IMR-90 (cell line): ENCODE measurements at regions not wholly inside any gene's neighbourhood (a gene's known extent, or its start where the extent isn't known, plus 50 kb on each side); places are given as distances from the start of the nearest gene placed in this dataset.

Experiments
- ATAC-seq: fragments of 200-7000 bp; cut with Tn5 transposase; 2 replicates; pipeline ENCODE4 v1.9.1; 2020; ENCODE audit warnings: low read depth, mild to moderate bottlenecking, moderate library complexity
- BruUV-seq: library from RNA; stranded (reverse); fragments of 400-500 nt; replicated peaks from 2 replicates; lab custom pipeline; 2021; lab: Mats Ljungman, UMichigan
- CTCF ChIA-PET: fragments of 300-600 bp; formaldehyde crosslinking; extraction: SDS; loops from one replicate; lab custom pipeline; 2021; ENCODE audit warnings: antibody characterized with exemption; lab: Yijun Ruan, JAX
- POLR2A ChIA-PET: fragments of 300-600 bp; sonication (Branson Sonifier 250); formaldehyde crosslinking; loops from one replicate; lab custom pipeline; 2022; ENCODE audit warnings: antibody characterized with exemption; ENCODE audit not compliant: unreplicated experiment; lab: Charles Lee
- DNase-seq: peaks from one replicate; pipeline ENCODE4 v3.0.0; 2013
- H2AFZ ChIP-seq: replicated peaks from 2 replicates; pipeline ENCODE3; 2013; ENCODE audit warnings: low read length, mild to moderate bottlenecking; ENCODE audit not compliant: poor library complexity
- H2AK5ac ChIP-seq: 2 replicates; pipeline ENCODE4 v1.6.1; 2013; ENCODE audit warnings: low read depth, low read length, inconsistent platforms
- H2AK9ac ChIP-seq: replicated peaks from 2 replicates; pipeline ENCODE3; 2013; ENCODE audit warnings: mild to moderate bottlenecking, low read depth, low read length, moderate library complexity; ENCODE audit not compliant: poor library complexity
- H2BK120ac ChIP-seq: 2 replicates; pipeline ENCODE4 v1.6.1; 2013; ENCODE audit warnings: low read depth, low read length, inconsistent platforms
- H2BK15ac ChIP-seq: 3 replicates; pipeline ENCODE4 v1.6.1; 2013; ENCODE audit warnings: low read depth, low read length, inconsistent platforms
- H2BK20ac ChIP-seq: 2 replicates; pipeline ENCODE4 v1.6.1; 2013; ENCODE audit warnings: low read depth, mild to moderate bottlenecking, inconsistent platforms, low read length, moderate library complexity
- H2BK5ac ChIP-seq: 2 replicates; pipeline ENCODE4 v1.6.1; 2013; ENCODE audit warnings: mild to moderate bottlenecking, low read depth, low read length, inconsistent platforms; ENCODE audit not compliant: poor library complexity, severe bottlenecking
- H3K14ac ChIP-seq: replicated peaks from 2 replicates; pipeline ENCODE4 v1.6.1; 2013; ENCODE audit warnings: low read depth, low read length, inconsistent platforms
- H3K18ac ChIP-seq: 2 replicates; pipeline ENCODE4 v1.6.1; 2013; ENCODE audit warnings: low read depth, low read length, control low read depth
- H3K23ac ChIP-seq: 2 replicates; pipeline ENCODE4 v1.6.1; 2013; ENCODE audit warnings: low read depth, low read length, inconsistent platforms
- H3K27ac ChIP-seq: 2 replicates; pipeline ENCODE4 v1.5.1; 2013; ENCODE audit warnings: mild to moderate bottlenecking, control low read depth, low read length; ENCODE audit not compliant: insufficient read depth
- H3K27me3 ChIP-seq: 2 replicates; pipeline ENCODE4 v1.6.1; 2013; ENCODE audit warnings: low read length; ENCODE audit not compliant: control insufficient read depth, insufficient read depth
- H3K36me3 ChIP-seq: 2 replicates; pipeline ENCODE4 v1.6.1; 2013; ENCODE audit warnings: low read length, mixed read lengths; ENCODE audit not compliant: control insufficient read depth, insufficient read depth
- H3K4ac ChIP-seq: 2 replicates; pipeline ENCODE4 v1.6.1; 2013; ENCODE audit warnings: low read depth, low read length, inconsistent platforms
- H3K4me1 ChIP-seq: 2 replicates; pipeline ENCODE4 v1.6.1; 2013; ENCODE audit warnings: low read length, mixed read lengths; ENCODE audit not compliant: control insufficient read depth, insufficient read depth
- H3K4me2 ChIP-seq: 2 replicates; pipeline ENCODE4 v1.6.1; 2013; ENCODE audit warnings: low read depth, mild to moderate bottlenecking, control low read depth, low read length, moderate library complexity
- H3K4me3 ChIP-seq: 2 replicates; pipeline ENCODE4 v1.5.1; 2013; ENCODE audit warnings: low read depth, mild to moderate bottlenecking, control low read depth, low read length, moderate library complexity; ENCODE audit not compliant: insufficient read depth
- H3K56ac ChIP-seq: 2 replicates; pipeline ENCODE4 v1.6.1; 2013; ENCODE audit warnings: low read length, inconsistent platforms; ENCODE audit not compliant: insufficient read depth; ENCODE audit errors: extremely low read depth
- H3K79me1 ChIP-seq, 2 experiments: 2 replicates each; pipeline ENCODE4 v1.6.1; 2013; ENCODE audit warnings: low read length in 2 of 2, inconsistent platforms in 1 of 2, low read depth in 1 of 2
- H3K9ac ChIP-seq: 2 replicates; pipeline ENCODE4 v1.6.1; 2013; ENCODE audit warnings: low read depth, low read length, control low read depth
- H3K9me1 ChIP-seq: 2 replicates; pipeline ENCODE4 v1.6.1; 2013; ENCODE audit warnings: low read length, inconsistent platforms; ENCODE audit not compliant: insufficient read depth
- H3K9me3 ChIP-seq: 2 replicates; pipeline ENCODE4 v1.6.1; 2013; ENCODE audit warnings: low read length; ENCODE audit not compliant: control insufficient read depth, insufficient read depth
- H4K20me1 ChIP-seq: 2 replicates; pipeline ENCODE4 v1.6.1; 2013; ENCODE audit warnings: low read length, inconsistent platforms; ENCODE audit not compliant: insufficient read depth
- H4K5ac ChIP-seq: 2 replicates; pipeline ENCODE4 v1.6.1; 2013; ENCODE audit warnings: mild to moderate bottlenecking, low read depth, low read length, control low read depth
- H4K8ac ChIP-seq, 2 experiments: 2 replicates each; pipeline ENCODE4 v1.6.1; 2013; ENCODE audit warnings: low read depth in 2 of 2, low read length in 2 of 2, control low read depth in 1 of 2, inconsistent platforms in 1 of 2
- H4K91ac ChIP-seq: 2 replicates; pipeline ENCODE4 v1.6.1; 2013; ENCODE audit warnings: low read depth, low read length, inconsistent platforms; ENCODE audit not compliant: insufficient read depth
- BHLHE40 ChIP-seq: fragments of 150-350 bp; IDR thresholded peaks from 2 replicates; pipeline ENCODE4 v1.6.1; 2016; ENCODE audit warnings: mild to moderate bottlenecking, low read depth, low read length
- CEBPB ChIP-seq: IDR thresholded peaks from 2 replicates; pipeline ENCODE4 v1.6.1; 2012; ENCODE audit warnings: low read depth, low read length, improper control_type of control experiment
- CHD1 ChIP-seq: IDR thresholded peaks from 2 replicates; pipeline ENCODE4 v1.6.1; 2012; ENCODE audit warnings: low read depth, low read length, improper control_type of control experiment
- FOS ChIP-seq: fragments of 150-350 bp; IDR thresholded peaks from 2 replicates; pipeline ENCODE4 v1.6.1; 2016; ENCODE audit warnings: low read depth, low read length
- MAFK ChIP-seq: IDR thresholded peaks from 2 replicates; pipeline ENCODE4 v1.6.1; 2012; ENCODE audit warnings: low read depth, low read length, improper control_type of control experiment
- MAZ ChIP-seq: IDR thresholded peaks from 2 replicates; pipeline ENCODE4 v1.6.1; 2012; ENCODE audit warnings: low read depth, mild to moderate bottlenecking, low read length, improper control_type of control experiment, moderate library complexity, borderline replicate concordance
- MXI1 ChIP-seq: IDR thresholded peaks from 2 replicates; pipeline ENCODE4 v1.6.1; 2012; ENCODE audit warnings: low read depth, mild to moderate bottlenecking, low read length, moderate library complexity, borderline replicate concordance
- NFE2L2 ChIP-seq: fragments of 150-350 bp; IDR thresholded peaks from 2 replicates; pipeline ENCODE4 v1.6.1; 2016; ENCODE audit warnings: low read depth, mild to moderate bottlenecking, low read length
- POLR2A ChIP-seq: IDR thresholded peaks from 2 replicates; pipeline ENCODE4 v1.6.1; 2012; ENCODE audit warnings: mild to moderate bottlenecking, low read depth, low read length
- RAD21 ChIP-seq: IDR thresholded peaks from 2 replicates; pipeline ENCODE4 v1.6.1; 2012; ENCODE audit warnings: low read length, improper control_type of control experiment
- RCOR1 ChIP-seq: IDR thresholded peaks from 2 replicates; pipeline ENCODE4 v1.6.1; 2012; ENCODE audit warnings: mild to moderate bottlenecking, low read length, improper control_type of control experiment; ENCODE audit not compliant: insufficient replicate concordance
- RFX5 ChIP-seq: IDR thresholded peaks from 2 replicates; pipeline ENCODE4 v1.8.0; 2012; ENCODE audit warnings: low read depth, mild to moderate bottlenecking, low read length, moderate library complexity
- SMC3 ChIP-seq: fragments of 150-350 bp; IDR thresholded peaks from 2 replicates; pipeline ENCODE4 v1.6.1; 2016; ENCODE audit warnings: low read depth, mild to moderate bottlenecking, antibody characterized with exemption, low read length, moderate library complexity
- dilution Hi-C: fragments of 300-500 bp; cut with HindIII; formaldehyde crosslinking; loops from one replicate; pipeline ENCODE4 v1.14.3; 2018; ENCODE audit warnings: low sequenced_read_pairs; ENCODE audit not compliant: unreplicated experiment
- in situ Hi-C: fragments of 300-500 bp; cut with MboI; formaldehyde crosslinking; loops from 3 replicates; pipeline ENCODE4 v1.14.3; 2019; ENCODE audit warnings: low sequenced_read_pairs, inconsistent platforms, mixed read lengths
- intact Hi-C: fragments of 100-400 bp; cut with micrococcal nuclease; formaldehyde crosslinking; loops from 2 replicates; pipeline ENCODE4 v1.10.0; 2022
- TF ChIP-seq, protein P1 (sequence below): fragments of 150-350 bp; IDR thresholded peaks from 2 replicates; pipeline ENCODE4 v1.6.1; 2017; ENCODE audit warnings: mild to moderate bottlenecking, antibody characterized with exemption, low read length, low read depth
- TF ChIP-seq, protein P2 (sequence below): conservative IDR thresholded peaks from 2 replicates; pipeline ENCODE4 v1.5.1; 2012; ENCODE audit warnings: mild to moderate bottlenecking, low read depth, low read length, improper control_type of control experiment
- TF ChIP-seq, protein P3 (sequence below): fragments of 150-350 bp; IDR thresholded peaks from 2 replicates; pipeline ENCODE4 v1.6.1; 2016; ENCODE audit warnings: low read depth, mild to moderate bottlenecking, low read length, moderate library complexity, borderline replicate concordance

DNA sequence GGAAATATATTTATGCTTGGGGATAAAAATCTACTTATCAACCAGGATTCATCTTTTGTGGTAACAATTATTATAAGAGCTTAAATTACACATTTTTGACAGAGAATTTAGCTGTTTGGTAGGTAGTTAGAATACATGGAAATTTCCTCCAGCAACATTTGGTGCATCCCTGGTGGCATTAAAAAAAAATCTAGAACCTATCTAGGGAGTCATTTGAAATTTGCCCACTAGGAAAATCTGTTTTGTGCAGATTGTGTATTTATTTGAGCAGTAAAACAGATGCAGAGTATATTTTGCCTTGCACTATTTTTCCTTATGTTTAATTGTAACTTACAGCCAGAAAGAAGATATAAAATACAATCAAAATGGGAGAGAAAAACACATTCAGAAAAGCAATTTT is 208.4 kb upstream of the LRP1B start:
- Histone ChIP-seq H2AK5ac (no peak overlapping the region), H3K18ac (no peak overlapping the region), H3K4me2 (no peak overlapping the region), H4K8ac (no peak overlapping the region), H3K79me1 (no peaks in the 10 kb centered on the region), H3K9me3 (no peaks in the 10 kb centered on the region), H2BK20ac (no peak overlapping the region), H2AFZ (no peak overlapping the region), H3K14ac (no peak overlapping the region), H3K27me3 (no peaks in the 10 kb centered on the region), H3K23ac (no peak overlapping the region), H3K36me3 (no peaks in the 10 kb centered on the region), H2BK5ac (no peak overlapping the region), H4K91ac (no peak overlapping the region), H3K4me1 (no peaks in the 10 kb centered on the region), H3K9me1 (no peaks in the 10 kb centered on the region), H2BK15ac (no peak overlapping the region), H3K56ac (no peak overlapping the region), H4K20me1 (no peaks in the 10 kb centered on the region), H3K27ac (no peak overlapping the region), H2BK120ac (no peak overlapping the region), H2AK9ac (no peak overlapping the region), H3K9ac (no peak overlapping the region), H4K5ac (no peak overlapping the region), H3K4me3 (no peak overlapping the region), H3K4ac (no peak overlapping the region)
- POLR2A ChIA-PET: no interaction called here
- intact Hi-C loops: no loop called here
- dilution Hi-C loops: no loop called here
- in situ Hi-C loops: no loop called here
- no TSS peak for BruUV-seq
- CTCF ChIA-PET: no interaction called here
- DNase-seq (no peak), ATAC-seq (no peak)
- no peak for TF ChIP-seq MAFK
- no peak for TF ChIP-seq POLR2A
- TF ChIP-seq NFE2L2: no peak
- no peak for TF ChIP-seq SMC3
- no peak for TF ChIP-seq RAD21
- no peak for TF ChIP-seq CEBPB
- TF ChIP-seq, protein P1, sequence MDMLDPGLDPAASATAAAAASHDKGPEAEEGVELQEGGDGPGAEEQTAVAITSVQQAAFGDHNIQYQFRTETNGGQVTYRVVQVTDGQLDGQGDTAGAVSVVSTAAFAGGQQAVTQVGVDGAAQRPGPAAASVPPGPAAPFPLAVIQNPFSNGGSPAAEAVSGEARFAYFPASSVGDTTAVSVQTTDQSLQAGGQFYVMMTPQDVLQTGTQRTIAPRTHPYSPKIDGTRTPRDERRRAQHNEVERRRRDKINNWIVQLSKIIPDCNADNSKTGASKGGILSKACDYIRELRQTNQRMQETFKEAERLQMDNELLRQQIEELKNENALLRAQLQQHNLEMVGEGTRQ: no peak
- no peak for TF ChIP-seq CHD1
- TF ChIP-seq FOS: no peak
- TF ChIP-seq RFX5: no peak
- TF ChIP-seq RCOR1: no peak
- TF ChIP-seq, protein P2, sequence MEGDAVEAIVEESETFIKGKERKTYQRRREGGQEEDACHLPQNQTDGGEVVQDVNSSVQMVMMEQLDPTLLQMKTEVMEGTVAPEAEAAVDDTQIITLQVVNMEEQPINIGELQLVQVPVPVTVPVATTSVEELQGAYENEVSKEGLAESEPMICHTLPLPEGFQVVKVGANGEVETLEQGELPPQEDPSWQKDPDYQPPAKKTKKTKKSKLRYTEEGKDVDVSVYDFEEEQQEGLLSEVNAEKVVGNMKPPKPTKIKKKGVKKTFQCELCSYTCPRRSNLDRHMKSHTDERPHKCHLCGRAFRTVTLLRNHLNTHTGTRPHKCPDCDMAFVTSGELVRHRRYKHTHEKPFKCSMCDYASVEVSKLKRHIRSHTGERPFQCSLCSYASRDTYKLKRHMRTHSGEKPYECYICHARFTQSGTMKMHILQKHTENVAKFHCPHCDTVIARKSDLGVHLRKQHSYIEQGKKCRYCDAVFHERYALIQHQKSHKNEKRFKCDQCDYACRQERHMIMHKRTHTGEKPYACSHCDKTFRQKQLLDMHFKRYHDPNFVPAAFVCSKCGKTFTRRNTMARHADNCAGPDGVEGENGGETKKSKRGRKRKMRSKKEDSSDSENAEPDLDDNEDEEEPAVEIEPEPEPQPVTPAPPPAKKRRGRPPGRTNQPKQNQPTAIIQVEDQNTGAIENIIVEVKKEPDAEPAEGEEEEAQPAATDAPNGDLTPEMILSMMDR: no peak
- TF ChIP-seq MAZ: no peak
- TF ChIP-seq, protein P3, sequence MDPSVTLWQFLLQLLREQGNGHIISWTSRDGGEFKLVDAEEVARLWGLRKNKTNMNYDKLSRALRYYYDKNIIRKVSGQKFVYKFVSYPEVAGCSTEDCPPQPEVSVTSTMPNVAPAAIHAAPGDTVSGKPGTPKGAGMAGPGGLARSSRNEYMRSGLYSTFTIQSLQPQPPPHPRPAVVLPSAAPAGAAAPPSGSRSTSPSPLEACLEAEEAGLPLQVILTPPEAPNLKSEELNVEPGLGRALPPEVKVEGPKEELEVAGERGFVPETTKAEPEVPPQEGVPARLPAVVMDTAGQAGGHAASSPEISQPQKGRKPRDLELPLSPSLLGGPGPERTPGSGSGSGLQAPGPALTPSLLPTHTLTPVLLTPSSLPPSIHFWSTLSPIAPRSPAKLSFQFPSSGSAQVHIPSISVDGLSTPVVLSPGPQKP: no peak
- TF ChIP-seq MXI1: no peak
- TF ChIP-seq BHLHE40: no peak
